H1 (cell line): ENCODE measurements at regions not wholly inside any gene's neighbourhood (a gene's known extent, or its start where the extent isn't known, plus 50 kb on each side); places are given as distances from the start of the nearest gene placed in this dataset.

Source experiments
- CTCF ChIA-PET: fragments of 300-600 bp; sonication (Branson Sonifier 250); formaldehyde crosslinking; loops from one replicate; lab custom pipeline; 2021; ENCODE audit not compliant: partially characterized antibody; lab: Charles Lee
- POLR2A ChIA-PET: fragments of 300-600 bp; sonication (Branson Sonifier 250); formaldehyde crosslinking; loops from one replicate; lab custom pipeline; 2021; ENCODE audit warnings: inconsistent platforms; ENCODE audit not compliant: partially characterized antibody; lab: Charles Lee
- DNase-seq, 2 experiments: peaks; one replicate each; pipeline versions ENCODE4 v3.0.0 to v3.0.0-alpha.2; 2010 to 2022; ENCODE audit warnings: low spot score in 2 of 2, low read depth in 1 of 2, mixed read lengths in 1 of 2
- FAIRE-seq: peaks from 2 replicates; lab custom pipeline; 2011; peaks lifted over from hg19 to GRCh38; lab: Jason Lieb, UNC
- H2AFZ ChIP-seq: 2 replicates; pipeline ENCODE4 v1.8.1; 2012; ENCODE audit warnings: low read length, inconsistent platforms
- H2AK5ac ChIP-seq: 2 replicates; pipeline ENCODE4 v1.6.1; 2013; ENCODE audit warnings: low read depth, low read length
- H2BK120ac ChIP-seq: replicated peaks from 2 replicates; pipeline ENCODE3; 2013; ENCODE audit warnings: low read depth, low read length, inconsistent platforms
- H2BK12ac ChIP-seq: 2 replicates; pipeline ENCODE4 v1.6.1; 2013; ENCODE audit warnings: low read depth, low read length
- H2BK15ac ChIP-seq: 2 replicates; pipeline ENCODE4 v1.6.1; 2013; ENCODE audit warnings: low read length
- H2BK20ac ChIP-seq: 2 replicates; pipeline ENCODE4 v1.6.1; 2013; ENCODE audit warnings: low read length
- H2BK5ac ChIP-seq: 2 replicates; pipeline ENCODE4 v1.6.1; 2013; ENCODE audit warnings: low read depth, low read length
- H3K14ac ChIP-seq: 2 replicates; pipeline ENCODE4 v1.6.1; 2013; ENCODE audit warnings: inconsistent platforms; ENCODE audit not compliant: insufficient read length
- H3K18ac ChIP-seq: 2 replicates; pipeline ENCODE4 v1.6.1; 2013; ENCODE audit warnings: low read length; ENCODE audit errors: extremely low read depth
- H3K23ac ChIP-seq: 2 replicates; pipeline ENCODE4 v1.6.1; 2013; ENCODE audit warnings: inconsistent platforms; ENCODE audit not compliant: insufficient read length
- H3K23me2 ChIP-seq: 2 replicates; pipeline ENCODE4 v1.6.1; 2013; ENCODE audit warnings: low read depth, low read length
- H3K27ac ChIP-seq: 2 replicates; pipeline ENCODE4 v1.6.1; 2011; ENCODE audit warnings: low read depth, low read length, inconsistent platforms
- H3K27me3 ChIP-seq, 4 experiments: replicated peaks in 1 of 4; 1 replicate in 1 of 4; 2 replicates in 3 of 4; pipeline versions ENCODE4 v1.6.1 to v1.8.1; 2011 to 2013; ENCODE audit warnings: low read length in 3 of 4, mild to moderate bottlenecking in 3 of 4, inconsistent platforms in 2 of 4, mixed read lengths in 2 of 4, moderate library complexity in 1 of 4; ENCODE audit not compliant: control insufficient read depth in 3 of 4, insufficient read depth in 3 of 4; ENCODE audit errors: extremely low read depth in 1 of 4
- H3K36me3 ChIP-seq, 4 experiments: 2 replicates each; pipeline versions ENCODE4 v1.6.1 to v1.8.1; 2011 to 2013; ENCODE audit warnings: mild to moderate bottlenecking in 4 of 4, low read length in 3 of 4, moderate library complexity in 2 of 4, control low read depth in 1 of 4, inconsistent platforms in 1 of 4; ENCODE audit not compliant: insufficient read depth in 4 of 4, control insufficient read depth in 2 of 4
- H3K4ac ChIP-seq: replicated peaks from 2 replicates; pipeline ENCODE3; 2013; ENCODE audit warnings: low read length, low read depth, mixed read lengths, inconsistent platforms; ENCODE audit not compliant: insufficient read length
- H3K4me1 ChIP-seq, 4 experiments: replicated peaks in 1 of 4; 1 replicate in 1 of 4; 2 replicates in 3 of 4; pipeline versions ENCODE4 v1.6.1 to v1.8.1; 2011 to 2013; ENCODE audit warnings: low read length in 3 of 4, inconsistent platforms in 2 of 4, mixed read lengths in 1 of 4; ENCODE audit not compliant: insufficient read depth in 4 of 4, control insufficient read depth in 3 of 4
- H3K4me2 ChIP-seq, 2 experiments: 2 replicates each; pipeline versions ENCODE4 v1.6.1 to v1.8.1; 2011 to 2013; ENCODE audit warnings: low read depth in 2 of 2, low read length in 2 of 2, control low read depth in 1 of 2, inconsistent platforms in 1 of 2, mild to moderate bottlenecking in 1 of 2; ENCODE audit not compliant: insufficient read depth in 1 of 2
- H3K4me3 ChIP-seq, 4 experiments: fragments of 200-600, 300-600 bp in 1 of 4; sonication (generic), shearing (Covaris generic), sonication (Bioruptor Twin) in 1 of 4; 2 replicates each; pipeline versions ENCODE4 v1.5.1 to v1.8.1; 2011 to 2016; ENCODE audit warnings: low read length in 4 of 4, low read depth in 3 of 4, control low read depth in 2 of 4, inconsistent platforms in 2 of 4, mild to moderate bottlenecking in 2 of 4, mixed read lengths in 1 of 4, moderate library complexity in 1 of 4; ENCODE audit not compliant: insufficient read depth in 2 of 4; ENCODE audit errors: extremely low read depth in 1 of 4
- H3K56ac ChIP-seq: replicated peaks from 2 replicates; pipeline ENCODE3; 2013; ENCODE audit warnings: low read depth, mild to moderate bottlenecking, mixed read lengths, low read length, inconsistent platforms; ENCODE audit not compliant: insufficient read length
- H3K79me1 ChIP-seq: 2 replicates; pipeline ENCODE4 v1.6.1; 2013; ENCODE audit warnings: low read depth, low read length, control low read depth
- H3K79me2 ChIP-seq, 2 experiments: 2 replicates each; pipeline versions ENCODE4 v1.6.1 to v1.8.1; 2012 to 2013; ENCODE audit warnings: low read length in 2 of 2, mild to moderate bottlenecking in 2 of 2, inconsistent platforms in 1 of 2; ENCODE audit not compliant: insufficient read depth in 2 of 2, control insufficient read depth in 1 of 2
- H3K9ac ChIP-seq, 4 experiments: replicated peaks in 1 of 4; 1 replicate in 1 of 4; 2 replicates in 3 of 4; pipeline versions ENCODE4 v1.6.1 to v1.8.1; 2011 to 2013; ENCODE audit warnings: low read depth in 3 of 4, low read length in 3 of 4, control low read depth in 2 of 4, mild to moderate bottlenecking in 2 of 4, moderate library complexity in 2 of 4, inconsistent platforms in 1 of 4; ENCODE audit errors: extremely low read depth in 1 of 4
- H3K9me3 ChIP-seq, 2 experiments: 2 replicates each; pipeline versions ENCODE4 v1.6.1 to v1.8.1; 2012 to 2013; ENCODE audit warnings: mild to moderate bottlenecking in 2 of 2, moderate library complexity in 2 of 2, control low read depth in 1 of 2, inconsistent platforms in 1 of 2, low read depth in 1 of 2, low read length in 1 of 2, mixed read lengths in 1 of 2; ENCODE audit not compliant: insufficient read depth in 2 of 2
- H4K20me1 ChIP-seq, 2 experiments: replicated peaks in 1 of 2; 2 replicates each; pipeline versions ENCODE3 to v1.8.1; 2011 to 2013; ENCODE audit warnings: inconsistent platforms in 2 of 2, low read length in 2 of 2, mild to moderate bottlenecking in 1 of 2; ENCODE audit not compliant: insufficient read depth in 2 of 2, control insufficient read depth in 1 of 2
- H4K5ac ChIP-seq: 2 replicates; pipeline ENCODE4 v1.6.1; 2013; ENCODE audit warnings: low read length, low read depth, mixed read lengths, inconsistent platforms; ENCODE audit not compliant: insufficient read length
- H4K8ac ChIP-seq: 2 replicates; pipeline ENCODE4 v1.8.0; 2013; ENCODE audit warnings: mild to moderate bottlenecking, moderate library complexity, low read length, inconsistent platforms; ENCODE audit not compliant: insufficient read depth; ENCODE audit errors: extremely low read depth
- H4K91ac ChIP-seq: replicated peaks from 2 replicates; pipeline ENCODE3; 2013; ENCODE audit warnings: low read length, mixed read lengths, inconsistent platforms; ENCODE audit not compliant: insufficient read length
- CTCF ChIP-seq, 3 experiments: IDR thresholded peaks; 1 replicate in 2 of 3; 2 replicates in 1 of 3; pipeline versions ENCODE4 v1.5.1 to v1.6.1; 2011; ENCODE audit warnings: low read length in 3 of 3, mild to moderate bottlenecking in 3 of 3, inconsistent platforms in 2 of 3, low read depth in 1 of 3, moderate library complexity in 1 of 3; ENCODE audit not compliant: insufficient read depth in 1 of 3; ENCODE audit errors: control extremely low read depth in 1 of 3
- PHF8 ChIP-seq: fragments of 200-600 bp; sonication (generic); conservative IDR thresholded peaks from 2 replicates; pipeline ENCODE4 v1.7.1; 2012; ENCODE audit warnings: low read depth, mild to moderate bottlenecking, inconsistent platforms, low read length, moderate library complexity
- SP4 ChIP-seq: IDR thresholded peaks from 2 replicates; pipeline ENCODE4 v1.6.1; 2012; ENCODE audit warnings: low read length, inconsistent platforms
- WGBS, 2 experiments: shearing (Covaris generic) in 1 of 2; methylation state at CpG; one replicate each; pipeline versions ENCODE4 v1.1.6 to v1.1.7; 2013 to 2015; ENCODE audit warnings: low lambda C conversion rate in 2 of 2, mixed read lengths in 2 of 2, inconsistent platforms in 1 of 2, low coverage in 1 of 2, missing lambda C conversion rate in 1 of 2; ENCODE audit not compliant: insufficient replicate concordance in 2 of 2, insufficient coverage in 1 of 2, insufficient read length in 1 of 2; ENCODE audit errors: extremely low coverage in 1 of 2, missing lambda C conversion rate in 1 of 2; 5-methylcytosine and 5-hydroxymethylcytosine counted together

GRCh38 chr20:55581519-55581918 is 423.8 kb downstream of the CBLN4 start:
- Histone ChIP-seq H3K27me3 (no peaks in the 10 kb centered on the region; a peak in 1 of 7 replicates), H3K79me1 (no peaks in the 10 kb centered on the region), H3K14ac (no peak overlapping the region), H3K4ac (no peak overlapping the region), H4K5ac (no peak overlapping the region), H2AFZ (no peak overlapping the region), H2BK12ac (no peak overlapping the region), H3K4me3 (no peak overlapping the region), H2BK120ac (no peak overlapping the region), H3K9me3 (no peaks in the 10 kb centered on the region), H3K27ac (no peak overlapping the region), H3K36me3 (no peaks in the 10 kb centered on the region), H2BK15ac (no peak overlapping the region), H3K56ac (no peak overlapping the region), H2BK5ac (no peak overlapping the region), H4K8ac (no peak overlapping the region), H3K79me2 (no peaks in the 10 kb centered on the region), H4K91ac (no peak overlapping the region), H3K18ac (no peak overlapping the region), H2AK5ac (no peak overlapping the region), H4K20me1 (no peaks in the 10 kb centered on the region), H3K9ac (no peak overlapping the region), H3K4me2 (no peak overlapping the region), H3K4me1 (peaks cover 0 to 5% (median 2%) of the 10 kb centered on the region in 4 experiments; a peak in 2 of 7 replicates), H3K23me2 (no peaks in the 10 kb centered on the region), H3K23ac (no peak overlapping the region), H2BK20ac (no peak overlapping the region)
- FAIRE-seq = no peak
- WGBS, 2 experiments = 90% methylated on average over 4 of the region's 4 CpGs; no CpG with 5 or more reads in 1 of the 2 experiments
- no peak for DNase-seq
- TF ChIP-seq CTCF (IDR thresholded peaks at IDR 0.05; ENCODE audit: control extremely low read depth in 1 of 3, insufficient read depth in 1 of 3, low read depth in 1 of 3, low read length in 3 of 3) (no peak), PHF8 (no peak), SP4 (no peak)
- CTCF ChIA-PET = no interaction called here
- POLR2A ChIA-PET = no interaction called here
